OCI-LY3 (cell line): ENCODE measurements at regions not wholly inside any gene's neighbourhood (a gene's known extent, or its start where the extent isn't known, plus 50 kb on each side); places are given as distances from the start of the nearest gene placed in this dataset.

Experiments used
- EZH2phosphoT487 ChIP-seq: fragments of 200-600 bp; shearing (Covaris generic); IDR thresholded peaks from 2 replicates; pipeline ENCODE4 v1.6.1; 2018; ENCODE audit warnings: antibody characterized with exemption, mixed run types, low read depth
- TF ChIP-seq, protein P1 (sequence below): fragments of 200-600, 300-600 bp; sonication (generic); IDR thresholded peaks from 2 replicates; pipeline ENCODE4 v1.5.1; 2014; ENCODE audit warnings: antibody characterized with exemption, low read length, low read depth

DNA sequence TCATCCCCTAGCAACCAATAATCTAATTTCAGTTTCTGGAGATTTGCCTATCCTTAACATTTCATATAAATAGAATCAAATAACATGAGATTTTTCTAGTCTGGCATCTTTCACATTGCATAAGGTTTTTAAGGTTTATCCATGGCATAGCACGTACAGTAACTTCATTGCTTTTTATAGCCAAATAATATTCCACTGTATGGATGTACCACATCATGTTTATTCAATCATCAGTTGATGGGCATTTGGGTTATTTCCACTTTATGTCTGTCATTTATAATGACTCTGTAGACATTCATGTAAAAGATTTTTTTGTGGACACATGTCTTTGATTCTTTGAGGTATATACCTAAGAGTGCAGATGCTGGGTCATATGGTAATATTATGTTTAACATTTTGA lies 1052.6 kb downstream of the DNAJB9 start:
- TF ChIP-seq, protein P1, sequence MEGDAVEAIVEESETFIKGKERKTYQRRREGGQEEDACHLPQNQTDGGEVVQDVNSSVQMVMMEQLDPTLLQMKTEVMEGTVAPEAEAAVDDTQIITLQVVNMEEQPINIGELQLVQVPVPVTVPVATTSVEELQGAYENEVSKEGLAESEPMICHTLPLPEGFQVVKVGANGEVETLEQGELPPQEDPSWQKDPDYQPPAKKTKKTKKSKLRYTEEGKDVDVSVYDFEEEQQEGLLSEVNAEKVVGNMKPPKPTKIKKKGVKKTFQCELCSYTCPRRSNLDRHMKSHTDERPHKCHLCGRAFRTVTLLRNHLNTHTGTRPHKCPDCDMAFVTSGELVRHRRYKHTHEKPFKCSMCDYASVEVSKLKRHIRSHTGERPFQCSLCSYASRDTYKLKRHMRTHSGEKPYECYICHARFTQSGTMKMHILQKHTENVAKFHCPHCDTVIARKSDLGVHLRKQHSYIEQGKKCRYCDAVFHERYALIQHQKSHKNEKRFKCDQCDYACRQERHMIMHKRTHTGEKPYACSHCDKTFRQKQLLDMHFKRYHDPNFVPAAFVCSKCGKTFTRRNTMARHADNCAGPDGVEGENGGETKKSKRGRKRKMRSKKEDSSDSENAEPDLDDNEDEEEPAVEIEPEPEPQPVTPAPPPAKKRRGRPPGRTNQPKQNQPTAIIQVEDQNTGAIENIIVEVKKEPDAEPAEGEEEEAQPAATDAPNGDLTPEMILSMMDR = no peak
- no peak for TF ChIP-seq EZH2phosphoT487
